A673 (cell line): ENCODE measurements at regions not wholly inside any gene's neighbourhood (a gene's known extent, or its start where the extent isn't known, plus 50 kb on each side); places are given as distances from the start of the nearest gene placed in this dataset.

Source experiments
- BruUV-seq: library from RNA; stranded (reverse); fragments of 400-500 nt; replicated peaks from 2 replicates; lab custom pipeline; 2021; lab: Mats Ljungman, UMichigan
- CTCF ChIA-PET: fragments of 300-600 bp; sonication (Branson Sonifier 250); formaldehyde crosslinking; loops from one replicate; lab custom pipeline; 2022; ENCODE audit warnings: antibody characterized with exemption; lab: Charles Lee
- POLR2A ChIA-PET: fragments of 300-600 bp; sonication (Branson Sonifier 250); formaldehyde crosslinking; loops from one replicate; lab custom pipeline; 2022; ENCODE audit warnings: antibody characterized with exemption; ENCODE audit not compliant: low non-redundant PET; lab: Charles Lee
- DNase-seq: peaks from one replicate; pipeline ENCODE4 v3.0.0-alpha.2; 2015; ENCODE audit warnings: low spot score
- H3K27ac ChIP-seq: fragments of 200-600 bp; sonication (generic); 2 replicates; pipeline ENCODE4 v1.5.1; 2016; ENCODE audit warnings: mixed run types, low read depth, mild to moderate bottlenecking, mixed read lengths, antibody characterized with exemption, low read length; ENCODE audit not compliant: poor library complexity, severe bottlenecking
- H3K27me3 ChIP-seq: fragments of 200-600 bp; sonication (generic); replicated peaks from 2 replicates; pipeline ENCODE4 v1.6.1; 2017; ENCODE audit warnings: mixed run types, low read depth, mild to moderate bottlenecking, mixed read lengths, antibody characterized with exemption, low read length; ENCODE audit not compliant: insufficient read depth, poor library complexity
- H3K36me3 ChIP-seq: fragments of 200-600 bp; sonication (generic); 2 replicates; pipeline ENCODE4 v1.6.1; 2016; ENCODE audit warnings: mixed run types, mild to moderate bottlenecking, mixed read lengths, antibody characterized with exemption, low read length; ENCODE audit not compliant: insufficient read depth, poor library complexity, severe bottlenecking
- H3K4me1 ChIP-seq: fragments of 200-600 bp; sonication (generic); 2 replicates; pipeline ENCODE4 v1.6.1; 2017; ENCODE audit warnings: mixed run types, mild to moderate bottlenecking, mixed read lengths, antibody characterized with exemption, low read length; ENCODE audit not compliant: insufficient read depth, poor library complexity, severe bottlenecking
- H3K4me3 ChIP-seq: fragments of 200-600 bp; sonication (generic); 2 replicates; pipeline ENCODE4 v1.5.1; 2016; ENCODE audit warnings: low read depth, mixed run types, mild to moderate bottlenecking, mixed read lengths, low read length; ENCODE audit not compliant: poor library complexity, severe bottlenecking
- H3K9me3 ChIP-seq: fragments of 200-600 bp; sonication (generic); 2 replicates; pipeline ENCODE4 v1.6.1; 2016; ENCODE audit warnings: mixed run types, low read depth, mild to moderate bottlenecking, mixed read lengths, antibody characterized with exemption, low read length; ENCODE audit not compliant: poor library complexity, severe bottlenecking
- EZH2 ChIP-seq: fragments of 200-600 bp; sonication (generic); IDR thresholded peaks from 2 replicates; pipeline ENCODE4 v1.6.1; 2017; ENCODE audit warnings: borderline replicate concordance, low read depth, mild to moderate bottlenecking, mixed read lengths, antibody characterized with exemption, low read length; ENCODE audit not compliant: poor library complexity, severe bottlenecking
- intact Hi-C: fragments of 100-400 bp; cut with micrococcal nuclease; formaldehyde crosslinking; loops from one replicate; pipeline ENCODE4 v1.10.0; 2022; ENCODE audit not compliant: unreplicated experiment
- TF ChIP-seq, protein P1 (sequence below): fragments of 300-800, 200-600 bp; sonication (generic); conservative IDR thresholded peaks from 2 replicates; pipeline ENCODE4 v1.5.1; 2017; ENCODE audit warnings: low read depth, mild to moderate bottlenecking, antibody characterized with exemption, low read length, moderate library complexity, mixed read lengths

DNA sequence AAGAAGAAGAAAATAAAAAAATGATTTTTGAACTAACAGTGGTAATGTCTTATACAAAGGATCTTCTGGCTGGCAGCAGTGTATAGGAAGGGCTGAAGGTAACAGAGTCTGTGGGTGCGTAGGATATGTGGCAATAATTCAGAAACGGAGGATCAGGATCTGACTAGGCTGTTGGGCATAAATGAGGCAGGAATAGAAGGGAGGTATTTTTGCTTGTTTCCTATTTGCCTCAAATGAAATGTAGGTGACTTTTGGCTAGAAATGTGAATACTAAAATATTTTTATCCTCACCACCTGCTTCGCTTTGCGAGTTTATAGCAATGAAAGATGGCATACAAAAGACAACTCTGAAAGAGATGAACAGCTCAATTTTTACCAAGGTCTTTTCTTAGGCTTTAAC is 1086.1 kb upstream of the CELF4 start:
- no peaks in the 10 kb centered on the region for H3K27me3 ChIP-seq

DNA sequence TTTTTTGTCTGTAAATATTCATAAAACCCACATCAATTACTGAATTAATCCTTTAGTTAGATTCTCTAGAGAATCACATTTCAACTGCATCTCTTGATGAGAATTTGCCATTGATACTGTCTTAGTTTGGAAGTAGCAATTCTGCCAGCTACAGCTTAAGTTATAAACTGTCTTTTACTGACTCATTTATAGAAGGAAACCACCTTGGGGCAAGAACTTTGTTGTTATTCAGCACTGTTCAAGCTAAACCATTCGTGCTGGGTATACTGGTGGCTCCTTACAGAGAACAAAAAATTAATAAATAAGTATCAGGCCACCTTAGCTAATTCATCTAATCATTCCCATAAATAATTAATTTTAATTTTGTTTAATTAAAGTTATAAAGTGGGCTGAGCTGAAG is 1082.6 kb upstream of the CELF4 start:
- intact Hi-C loops = no loop called here
- Histone ChIP-seq H3K27me3 (no peaks in the 10 kb centered on the region), H3K4me3 (no peak overlapping the region), H3K36me3 (no peaks in the 10 kb centered on the region), H3K9me3 (no peaks in the 10 kb centered on the region), H3K27ac (no peak overlapping the region), H3K4me1 (no peaks in the 10 kb centered on the region)
- BruUV-seq = no TSS peak
- TF ChIP-seq, protein P1, sequence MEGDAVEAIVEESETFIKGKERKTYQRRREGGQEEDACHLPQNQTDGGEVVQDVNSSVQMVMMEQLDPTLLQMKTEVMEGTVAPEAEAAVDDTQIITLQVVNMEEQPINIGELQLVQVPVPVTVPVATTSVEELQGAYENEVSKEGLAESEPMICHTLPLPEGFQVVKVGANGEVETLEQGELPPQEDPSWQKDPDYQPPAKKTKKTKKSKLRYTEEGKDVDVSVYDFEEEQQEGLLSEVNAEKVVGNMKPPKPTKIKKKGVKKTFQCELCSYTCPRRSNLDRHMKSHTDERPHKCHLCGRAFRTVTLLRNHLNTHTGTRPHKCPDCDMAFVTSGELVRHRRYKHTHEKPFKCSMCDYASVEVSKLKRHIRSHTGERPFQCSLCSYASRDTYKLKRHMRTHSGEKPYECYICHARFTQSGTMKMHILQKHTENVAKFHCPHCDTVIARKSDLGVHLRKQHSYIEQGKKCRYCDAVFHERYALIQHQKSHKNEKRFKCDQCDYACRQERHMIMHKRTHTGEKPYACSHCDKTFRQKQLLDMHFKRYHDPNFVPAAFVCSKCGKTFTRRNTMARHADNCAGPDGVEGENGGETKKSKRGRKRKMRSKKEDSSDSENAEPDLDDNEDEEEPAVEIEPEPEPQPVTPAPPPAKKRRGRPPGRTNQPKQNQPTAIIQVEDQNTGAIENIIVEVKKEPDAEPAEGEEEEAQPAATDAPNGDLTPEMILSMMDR = no peak
- TF ChIP-seq EZH2 = no peak
- ChIA-PET POLR2A (no interaction called here), CTCF (no interaction called here)
- no peak for DNase-seq

More for the DNA sequence above, 1086.1 kb upstream of the CELF4 start:
- Histone ChIP-seq H3K27ac (no peak overlapping the region), H3K4me1 (no peaks in the 10 kb centered on the region), H3K9me3 (no peaks in the 10 kb centered on the region), H3K4me3 (no peak overlapping the region), H3K36me3 (no peaks in the 10 kb centered on the region)
- POLR2A ChIA-PET = no interaction called here
- no TSS peak for BruUV-seq
- no peak for DNase-seq
- intact Hi-C loops = no loop called here
- TF ChIP-seq, protein P1 = no peak
- no peak for TF ChIP-seq EZH2
- CTCF ChIA-PET = no interaction called here

DNA sequence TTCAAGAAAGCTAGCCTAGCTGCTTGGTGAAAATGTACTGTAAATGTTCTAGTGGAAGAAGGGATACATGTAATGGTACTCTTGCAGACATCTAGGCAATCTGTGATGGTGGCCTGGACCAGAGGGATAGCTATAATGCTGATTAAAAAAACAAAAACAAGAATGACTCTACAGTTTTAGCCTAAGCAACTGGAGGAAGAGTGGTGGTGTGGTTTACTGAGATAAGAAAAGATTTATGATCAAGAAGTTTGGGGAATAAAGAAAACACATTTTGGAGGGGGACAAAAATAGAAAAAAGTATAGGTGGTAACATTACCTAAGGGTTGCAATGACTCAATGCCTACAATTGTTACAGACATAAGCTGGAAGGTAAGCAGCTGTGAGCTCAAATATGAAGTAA is 1080.7 kb upstream of the CELF4 start:
- Histone ChIP-seq H3K27me3 (no peaks in the 10 kb centered on the region), H3K4me1 (no peaks in the 10 kb centered on the region), H3K9me3 (no peaks in the 10 kb centered on the region), H3K27ac (no peak overlapping the region), H3K36me3 (no peaks in the 10 kb centered on the region), H3K4me3 (no peak overlapping the region)
- ChIA-PET CTCF (no interaction called here), POLR2A (no interaction called here)
- no peak for TF ChIP-seq EZH2
- TF ChIP-seq, protein P1 = no peak
- DNase-seq = no peak
- no TSS peak for BruUV-seq
- intact Hi-C loops = no loop called here
